ENCODE measurements at regions not wholly inside any gene's neighbourhood (a gene's known extent, or its start where the extent isn't known, plus 50 kb on each side); places are given as distances from the start of the nearest gene placed in this dataset.

GRCh38 chr5:124641154-124641792 is 105.2 kb downstream of the ZNF608 start:
- Histone ChIP-seq H3K27ac (ENCODE audit: low read length in 2 of 2) (no peak overlapping the region), H3K4me3 (ENCODE audit: control extremely low read depth in 1 of 5, extremely low read depth in 1 of 5, insufficient read depth in 1 of 5, low read depth in 2 of 5, low read length in 4 of 5) (no peak overlapping the region), H3K4me1 (ENCODE audit: control insufficient read depth in 2 of 2, insufficient read depth in 2 of 2, low read length in 2 of 2) (peaks cover 13 to 15% of the 10 kb centered on the region in 2 donors), H4K20me1 (ENCODE audit: control insufficient read depth, insufficient read depth, low read length, poor library complexity, severe bottlenecking) (no peaks in the 10 kb centered on the region), H3K27me3 (replicated peaks in 1 of 4; ENCODE audit: control extremely low read depth in 1 of 4, control insufficient read depth in 3 of 4, insufficient read depth in 4 of 4, low read length in 3 of 4) (no peaks in the 10 kb centered on the region), H3K36me3 (replicated peaks in 1 of 2; ENCODE audit: control extremely low read depth in 1 of 2, control insufficient read depth in 1 of 2, extremely low read depth in 1 of 2, insufficient read depth in 2 of 2, low read length in 1 of 2) (peaks cover 0 to 7% of the 10 kb centered on the region in 2 experiments), H3K9ac (ENCODE audit: low read length) (no peak overlapping the region), H3K4me2 (replicated peaks; ENCODE audit: low read depth, low read length, poor library complexity, severe bottlenecking) (no peak overlapping the region), H2AFZ (ENCODE audit: insufficient read depth, low read depth, low read length, poor library complexity, severe bottlenecking) (no peak overlapping the region), H3K79me2 (ENCODE audit: control insufficient read depth, insufficient read depth, low read length) (peaks cover 4% of the 10 kb centered on the region), H3K9me3 (ENCODE audit: control extremely low read depth in 1 of 3, control insufficient read depth in 2 of 3, insufficient read depth in 1 of 3, low read length in 2 of 3) (peaks cover 0 to 3% (median 0%) of the 10 kb centered on the region in 3 donors)
- intact Hi-C loops (cut with micrococcal nuclease), result no loop called here
- Mint-ChIP-seq H3K9me3 (ENCODE audit: insufficient read depth) (peaks cover 3% of the 10 kb centered on the region), H3K27me3 (no peaks in the 10 kb centered on the region), H3K4me3 (no peak overlapping the region), H3K4me1 (peaks cover 19% of the 10 kb centered on the region), H3K27ac (no peak overlapping the region)
- ChIA-PET POLR2A (no interaction called here), CTCF (no interaction called here)
- no peak for TF ChIP-seq CTCF (IDR thresholded peaks at IDR 0.05)
- no peak for TF ChIP-seq EZH2 (IDR thresholded peaks at IDR 0.05; ENCODE audit: borderline replicate concordance, insufficient read depth, low read depth, low read length, poor library complexity, severe bottlenecking)
- DNase-seq, result no peak
- 100% methylated on average over 7 of the region's 11 CpGs for WGBS (ENCODE audit: insufficient coverage)
- no peak for ATAC-seq (ENCODE audit: low read depth)

GRCh38 chr5:124639095-124639665 is 107.3 kb downstream of the ZNF608 start:
- ATAC-seq (ENCODE audit: low read depth), result no peak
- no peak overlapping the region for H3K4me3 Mint-ChIP-seq
- Histone ChIP-seq H3K4me1 (ENCODE audit: control insufficient read depth in 2 of 2, insufficient read depth in 2 of 2, low read length in 2 of 2) (peaks cover 0 to 3% of the 10 kb centered on the region in 2 donors), H3K27ac (ENCODE audit: low read length in 2 of 2) (no peak overlapping the region), H3K4me2 (replicated peaks; ENCODE audit: low read depth, low read length, poor library complexity, severe bottlenecking) (no peak overlapping the region), H3K4me3 (ENCODE audit: control extremely low read depth in 1 of 5, extremely low read depth in 1 of 5, insufficient read depth in 1 of 5, low read depth in 2 of 5, low read length in 4 of 5) (no peak overlapping the region), H3K9me3 (ENCODE audit: control extremely low read depth in 1 of 3, control insufficient read depth in 2 of 3, insufficient read depth in 1 of 3, low read length in 2 of 3) (peaks cover 0 to 3% (median 0%) of the 10 kb centered on the region in 3 donors), H4K20me1 (ENCODE audit: control insufficient read depth, insufficient read depth, low read length, poor library complexity, severe bottlenecking) (no peaks in the 10 kb centered on the region), H3K36me3 (replicated peaks in 1 of 2; ENCODE audit: control extremely low read depth in 1 of 2, control insufficient read depth in 1 of 2, extremely low read depth in 1 of 2, insufficient read depth in 2 of 2, low read length in 1 of 2) (peaks cover 0 to 5% of the 10 kb centered on the region in 2 experiments), H2AFZ (ENCODE audit: insufficient read depth, low read depth, low read length, poor library complexity, severe bottlenecking) (no peak overlapping the region), H3K27me3 (replicated peaks in 1 of 4; ENCODE audit: control extremely low read depth in 1 of 4, control insufficient read depth in 3 of 4, insufficient read depth in 4 of 4, low read length in 3 of 4) (no peaks in the 10 kb centered on the region), H3K9ac (ENCODE audit: low read length) (no peak overlapping the region), H3K79me2 (ENCODE audit: control insufficient read depth, insufficient read depth, low read length) (peaks cover 4% of the 10 kb centered on the region)
- WGBS (ENCODE audit: insufficient coverage), result 93% methylated on average over 3 of the region's 4 CpGs
- ChIA-PET POLR2A (no interaction called here), CTCF (no interaction called here)
- TF ChIP-seq EZH2 (IDR thresholded peaks at IDR 0.05; ENCODE audit: borderline replicate concordance, insufficient read depth, low read depth, low read length, poor library complexity, severe bottlenecking), result no peak
- no peak for TF ChIP-seq CTCF (IDR thresholded peaks at IDR 0.05)
- no peaks in the 10 kb centered on the region for H3K27me3 Mint-ChIP-seq
- DNase-seq, result no peak
- H3K27ac Mint-ChIP-seq, result no peak overlapping the region
- intact Hi-C loops (cut with micrococcal nuclease), result no loop called here
- peaks cover 3% of the 10 kb centered on the region for H3K9me3 Mint-ChIP-seq (ENCODE audit: insufficient read depth)
- peaks cover 6% of the 10 kb centered on the region for H3K4me1 Mint-ChIP-seq
